ENCODE measurements at regions not wholly inside any gene's neighbourhood (a gene's known extent, or its start where the extent isn't known, plus 50 kb on each side); places are given as distances from the start of the nearest gene placed in this dataset.
"Not testable (repeated sequence)": the region's sequence is repeated elsewhere in the genome, so short reads cannot be mapped to it uniquely, and the experiment has no call there.

DNA sequence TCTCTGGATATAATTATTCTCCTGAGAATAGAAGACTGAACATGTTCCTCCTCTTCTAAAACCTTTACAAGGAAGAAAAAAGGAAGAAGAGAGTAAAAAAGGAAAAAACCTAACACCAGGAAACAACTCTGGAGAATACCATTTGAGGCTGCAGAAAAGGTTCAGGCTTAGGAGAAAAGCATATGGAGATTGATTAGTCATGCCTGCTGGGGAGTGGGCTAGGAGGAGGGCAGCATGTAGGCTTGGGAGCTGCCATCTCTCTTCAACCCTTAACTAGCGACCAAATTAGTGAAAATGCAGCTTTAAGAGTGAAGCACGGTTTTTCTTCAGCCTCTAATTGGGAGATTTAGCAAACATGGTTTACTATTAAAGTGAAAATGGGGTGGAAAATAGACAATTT is 273.0 kb upstream of the CRY1 start:
- in situ Hi-C loops (cut with MboI; ENCODE audit: low sequenced_read_pairs), result no loop called here

DNA sequence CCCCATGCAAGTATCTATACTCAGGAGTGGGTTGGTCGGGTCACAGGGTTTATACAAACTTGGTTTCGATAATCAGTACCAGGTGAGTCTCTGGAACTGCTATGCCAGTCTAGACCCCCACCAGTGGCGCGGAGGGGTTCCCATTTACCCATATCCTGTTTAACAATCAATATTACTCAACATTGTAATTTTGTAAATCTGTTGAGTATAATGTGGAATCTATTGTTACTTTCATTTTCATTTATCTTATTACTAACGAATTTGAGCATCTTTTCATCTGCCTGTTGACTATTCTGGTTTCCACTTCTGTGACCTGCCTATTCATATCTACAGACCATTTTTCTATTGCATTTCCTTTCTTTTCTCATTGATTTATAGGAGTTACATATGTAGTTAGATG is 275.2 kb upstream of the CRY1 start:
- in situ Hi-C loops (cut with MboI; ENCODE audit: low sequenced_read_pairs), result no loop called here

DNA sequence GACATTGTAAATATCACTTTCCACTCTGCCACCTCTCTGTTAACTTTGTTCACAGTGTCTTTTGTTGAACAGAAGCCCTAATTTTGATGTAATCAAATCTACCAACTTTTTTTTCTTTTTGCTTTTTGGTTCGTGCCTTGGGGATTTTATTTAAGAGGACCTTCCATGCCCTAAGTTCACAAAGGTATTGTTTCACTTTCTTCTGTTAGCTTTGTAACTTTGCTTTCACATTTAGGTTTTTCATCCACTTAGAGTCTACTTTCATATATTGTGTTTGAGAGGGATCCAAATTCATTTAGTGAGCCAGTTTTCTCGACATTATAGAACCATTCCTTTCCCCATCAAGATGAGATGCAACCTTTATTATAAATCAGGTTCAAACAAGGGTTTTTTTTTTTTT is 275.7 kb upstream of the CRY1 start:
- in situ Hi-C loops (cut with MboI; ENCODE audit: low sequenced_read_pairs), result no loop called here

- in situ Hi-C loops (cut with MboI; ENCODE audit: low sequenced_read_pairs), result no loop called here
Measured at GRCh38 chr12:107369679-107370078, 276.3 kb upstream of the CRY1 start.

GRCh38 chr12:107372229-107372658 is 278.9 kb upstream of the CRY1 start:
- in situ Hi-C loops (cut with MboI; ENCODE audit: low sequenced_read_pairs), result no loop called here

DNA sequence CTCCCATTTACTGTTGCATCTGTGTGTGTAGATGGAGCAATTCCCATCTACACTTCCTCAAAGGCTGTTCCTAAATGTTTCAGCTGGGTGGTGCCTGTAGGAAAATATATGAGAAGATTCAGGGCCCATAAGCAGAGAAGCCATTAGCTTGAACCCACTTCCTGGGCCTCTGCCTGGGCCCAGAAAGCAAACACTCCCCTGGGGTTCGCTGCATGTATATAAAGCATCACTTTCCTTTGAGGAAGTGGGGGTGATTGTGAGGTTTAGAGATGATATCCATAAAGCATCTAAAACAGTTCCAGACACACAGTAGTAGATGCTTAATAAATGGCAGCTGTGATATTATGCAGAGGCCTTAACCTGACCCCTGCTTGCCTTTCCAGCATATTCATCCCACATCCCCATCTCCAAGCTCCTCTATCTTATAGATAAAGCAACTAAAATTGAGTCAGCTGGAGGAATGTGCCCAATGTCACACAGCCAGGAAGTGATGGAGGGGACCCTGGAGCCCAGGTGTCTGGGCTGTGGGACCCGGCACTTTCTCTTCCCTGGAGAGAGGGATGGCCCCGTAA is 280.0 kb upstream of the CRY1 start:
- in situ Hi-C loops (cut with MboI; ENCODE audit: low sequenced_read_pairs), result no loop called here

DNA sequence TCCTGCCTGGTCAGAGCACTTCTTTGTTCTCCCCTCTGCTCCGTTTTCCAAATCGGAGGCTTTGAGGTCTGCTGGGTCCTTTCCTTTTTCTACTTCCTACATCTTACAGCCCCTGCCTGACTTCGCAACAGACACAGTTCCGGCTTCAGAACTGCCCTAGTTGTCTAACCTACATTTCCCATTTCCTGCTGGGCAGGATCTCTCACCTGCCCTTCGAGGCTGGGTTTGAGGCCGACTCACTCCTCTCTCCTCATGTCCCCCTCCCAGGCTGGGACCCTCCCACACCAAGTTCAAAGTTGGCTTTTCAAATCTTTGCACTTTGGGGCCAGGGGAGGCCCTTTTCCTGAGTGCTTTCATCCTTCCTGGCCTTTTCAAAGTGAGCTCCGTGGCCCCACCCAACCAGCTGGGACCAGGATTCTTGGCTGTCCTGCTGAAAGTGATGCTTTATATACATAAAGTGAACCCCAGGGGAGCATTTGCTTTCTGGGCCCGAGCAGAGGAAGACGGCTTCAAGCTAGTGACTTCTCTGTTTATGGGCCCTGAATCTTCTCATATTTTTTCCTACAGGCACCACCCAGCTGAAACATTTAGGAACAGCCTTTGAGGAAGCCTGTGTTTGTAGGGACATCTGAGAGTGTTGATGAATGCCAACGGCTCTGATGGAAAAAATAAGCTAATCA is 281.0 kb upstream of the CRY1 start:
- in situ Hi-C loops (cut with MboI; ENCODE audit: low sequenced_read_pairs), result no loop called here

GRCh38 chr12:107375231-107375630 is 281.9 kb upstream of the CRY1 start:
- in situ Hi-C loops (cut with MboI; ENCODE audit: low sequenced_read_pairs), result no loop called here

- in situ Hi-C loops (cut with MboI; ENCODE audit: low sequenced_read_pairs), result no loop called here
Measured at GRCh38 chr12:107377596-107378385, 284.4 kb upstream of the CRY1 start.

GRCh38 chr12:107378609-107379008 is 285.3 kb upstream of the CRY1 start:
- in situ Hi-C loops (cut with MboI; ENCODE audit: low sequenced_read_pairs), result no loop called here

GRCh38 chr12:107379142-107379851 is 285.9 kb upstream of the CRY1 start:
- in situ Hi-C loops (cut with MboI; ENCODE audit: low sequenced_read_pairs), result not testable (repeated sequence)

GRCh38 chr12:107379852-107380567 is 286.7 kb upstream of the CRY1 start:
- in situ Hi-C loops (cut with MboI; ENCODE audit: low sequenced_read_pairs), result no loop called here

DNA sequence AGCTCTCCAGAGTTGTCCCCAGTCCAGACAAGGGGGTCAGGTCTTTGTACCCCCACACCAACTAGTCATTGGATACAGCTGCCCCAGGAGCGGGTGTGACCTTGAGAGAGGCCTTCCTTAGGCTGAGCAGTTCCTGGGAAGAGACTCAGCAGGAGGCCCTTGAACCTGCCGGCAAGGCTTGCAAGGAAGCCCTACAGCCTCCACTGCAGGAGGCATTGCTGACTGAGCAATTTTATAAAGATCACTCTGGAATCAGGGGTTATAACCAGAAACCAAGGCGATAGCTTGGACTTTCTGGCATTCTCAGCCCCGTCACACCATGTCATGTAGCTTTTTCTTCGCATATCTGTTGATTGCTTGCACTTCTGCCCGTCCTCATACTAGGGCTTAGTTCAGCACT is 291.3 kb upstream of the CRY1 start:
- in situ Hi-C loops (cut with MboI; ENCODE audit: low sequenced_read_pairs), result no loop called here

- in situ Hi-C loops (cut with MboI; ENCODE audit: low sequenced_read_pairs), result no loop called here
Measured at GRCh38 chr12:107385509-107385908, 292.2 kb upstream of the CRY1 start.

- in situ Hi-C loops (cut with MboI; ENCODE audit: low sequenced_read_pairs), result no loop called here
Measured at GRCh38 chr12:107386569-107386968, 293.2 kb upstream of the CRY1 start.

GRCh38 chr12:107388263-107388662 is 294.9 kb upstream of the CRY1 start:
- in situ Hi-C loops (cut with MboI; ENCODE audit: low sequenced_read_pairs), result no loop called here

DNA sequence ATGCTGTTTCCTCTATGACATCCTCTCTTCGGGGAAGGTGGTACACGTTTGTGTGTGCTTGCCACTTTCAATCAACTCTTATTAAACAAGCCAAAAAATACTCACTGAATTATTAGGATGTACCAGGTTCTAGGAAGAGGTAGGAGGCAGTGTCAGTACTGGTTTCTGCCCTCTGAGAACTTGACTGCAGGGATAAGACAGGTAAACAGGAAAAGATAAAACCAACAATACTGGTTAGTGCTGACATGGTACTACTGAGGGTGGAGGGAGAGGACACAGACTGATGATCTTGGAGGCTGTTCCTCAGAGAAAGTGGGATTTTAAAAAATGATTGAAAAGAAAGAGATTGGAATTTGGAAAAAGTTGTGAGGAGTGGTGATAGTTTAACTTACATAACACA is 295.2 kb upstream of the PWP1 start:
- in situ Hi-C loops (cut with MboI; ENCODE audit: low sequenced_read_pairs), result no loop called here

- in situ Hi-C loops (cut with MboI; ENCODE audit: low sequenced_read_pairs), result no loop called here
Measured at GRCh38 chr12:107393043-107393717, 292.4 kb upstream of the PWP1 start.

DNA sequence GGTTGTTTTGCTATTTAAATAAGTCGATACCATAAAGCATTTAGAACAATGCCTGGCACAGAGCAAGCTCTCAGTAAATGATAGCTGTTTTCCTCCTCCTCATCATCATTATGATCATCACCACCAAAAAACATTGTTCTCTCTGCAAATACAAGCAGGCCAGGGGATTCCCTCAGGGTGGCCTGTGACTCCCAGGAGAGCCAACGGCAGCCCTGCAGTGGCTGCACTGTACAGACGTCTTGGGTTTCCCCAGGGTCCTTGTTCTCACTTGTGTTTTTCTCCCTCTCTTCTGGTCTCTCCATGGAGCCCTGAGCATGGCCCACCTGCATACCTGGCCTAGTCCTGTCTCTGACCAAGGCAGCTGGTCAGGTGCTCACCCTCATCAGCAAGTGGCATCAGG is 290.9 kb upstream of the PWP1 start:
- in situ Hi-C loops (cut with MboI; ENCODE audit: low sequenced_read_pairs), result no loop called here

- in situ Hi-C loops (cut with MboI; ENCODE audit: low sequenced_read_pairs), result no loop called here
Measured at GRCh38 chr12:107395817-107396216, 289.8 kb upstream of the PWP1 start.
